GM19438 (cell line): ENCODE measurements at regions not wholly inside any gene's neighbourhood (a gene's known extent, or its start where the extent isn't known, plus 50 kb on each side); places are given as distances from the start of the nearest gene placed in this dataset.

ENCODE experiments used
- ATAC-seq: cut with Tn5 transposase; IDR thresholded peaks from one replicate; pipeline ENCODE4 v1.9.1; 2021; ENCODE audit warnings: low read depth; ENCODE audit not compliant: unreplicated experiment

DNA sequence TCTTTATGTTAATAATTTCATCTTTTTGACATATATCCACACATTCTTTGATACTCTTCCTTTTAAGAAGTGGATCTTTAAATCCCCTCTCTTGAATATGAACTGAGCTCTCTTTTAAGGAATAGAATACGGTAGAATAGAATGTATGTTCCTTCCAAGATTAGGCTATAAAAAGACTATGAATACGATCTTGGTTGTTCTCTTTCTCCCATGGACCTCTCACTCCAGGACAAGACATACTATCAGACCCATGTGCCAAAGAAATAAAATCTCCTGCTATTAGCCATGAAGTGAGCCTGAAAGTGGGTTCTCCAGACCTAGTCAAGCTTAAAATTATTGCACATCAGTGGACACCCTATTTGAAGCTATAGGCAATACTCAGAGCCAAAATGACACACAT, 392.2 kb upstream of the ANO3 start:
- no peak for ATAC-seq

DNA sequence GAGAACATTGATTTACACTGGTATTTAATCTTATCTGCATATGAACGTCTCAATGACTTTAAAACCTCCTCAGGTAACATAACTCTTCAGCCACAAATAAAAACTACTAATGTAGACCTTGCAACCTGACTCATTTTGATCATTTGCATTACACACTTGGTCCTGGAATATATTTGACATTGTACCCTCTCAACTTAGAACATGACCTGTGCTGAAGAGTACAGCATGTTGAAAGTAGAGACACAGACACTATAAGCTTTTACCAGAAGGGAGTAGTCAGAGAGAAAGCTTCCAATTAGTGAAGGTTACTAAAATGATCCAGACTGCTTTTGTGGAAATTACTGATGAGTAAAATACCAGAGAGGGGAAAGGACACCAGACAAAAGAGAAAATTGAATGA, 390.6 kb upstream of the ANO3 start:
- no peak for ATAC-seq

DNA sequence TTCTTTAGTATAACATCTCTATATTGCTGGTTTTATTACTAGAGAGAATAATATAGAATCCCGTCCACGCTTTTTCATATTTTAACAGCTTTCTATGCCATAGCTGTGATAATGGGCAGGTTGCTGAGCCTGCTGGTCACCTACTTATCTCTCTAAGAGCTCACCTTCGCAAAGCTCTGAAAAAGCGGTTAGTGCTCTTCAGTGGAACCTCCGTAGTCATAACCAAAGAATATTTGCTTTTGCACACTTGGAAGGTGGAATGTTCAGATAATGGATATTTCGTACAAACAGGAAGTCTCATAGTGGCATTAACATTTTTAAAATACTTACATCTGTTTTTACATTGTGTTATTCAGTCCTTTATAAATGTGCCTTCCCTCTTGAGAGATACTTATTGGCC, 388.9 kb upstream of the ANO3 start:
- no peak for ATAC-seq

DNA sequence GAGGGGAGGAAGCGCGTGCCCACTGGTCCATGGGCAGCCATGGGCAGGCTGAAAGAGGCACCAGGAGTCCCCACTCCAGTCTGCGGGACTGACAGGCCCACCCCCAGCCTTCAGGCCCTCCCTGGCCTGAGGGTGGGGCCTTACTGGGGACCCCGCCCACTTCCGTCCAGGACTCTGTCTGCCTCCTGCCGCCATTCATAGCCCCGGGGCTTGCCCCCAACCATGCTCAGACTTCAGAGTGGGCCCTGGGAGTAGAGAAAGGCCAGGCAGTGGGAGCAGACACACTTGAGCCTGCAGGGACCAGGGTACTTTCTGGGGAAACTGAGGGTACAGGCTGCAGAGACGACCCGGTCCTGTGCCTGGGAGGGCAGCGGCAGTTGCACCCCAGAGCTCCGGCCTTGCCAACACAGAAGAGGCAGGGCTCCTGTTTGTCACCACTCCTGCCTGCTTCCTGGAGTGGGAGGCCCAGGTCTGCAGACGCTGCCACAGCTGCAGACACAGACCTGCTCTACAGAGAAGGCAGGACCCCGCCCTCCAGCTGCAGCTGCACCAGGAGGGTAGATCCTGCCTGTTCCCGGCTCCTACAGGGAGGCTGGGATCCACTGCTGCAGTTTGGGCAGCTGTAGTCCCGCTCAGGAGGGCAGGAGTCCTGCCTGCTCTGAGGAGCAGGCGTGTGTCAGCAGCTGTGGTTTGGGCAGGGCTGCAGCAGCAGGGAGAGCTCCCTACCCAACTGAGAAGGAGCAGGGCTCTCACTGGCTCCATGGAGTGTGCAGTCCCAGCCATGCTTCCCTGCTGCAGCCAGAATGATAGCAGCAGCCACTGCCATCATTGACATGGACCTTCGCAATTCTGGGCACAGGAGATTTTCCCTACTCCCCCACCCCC, 387.9 kb upstream of the ANO3 start:
- no peak for ATAC-seq

DNA sequence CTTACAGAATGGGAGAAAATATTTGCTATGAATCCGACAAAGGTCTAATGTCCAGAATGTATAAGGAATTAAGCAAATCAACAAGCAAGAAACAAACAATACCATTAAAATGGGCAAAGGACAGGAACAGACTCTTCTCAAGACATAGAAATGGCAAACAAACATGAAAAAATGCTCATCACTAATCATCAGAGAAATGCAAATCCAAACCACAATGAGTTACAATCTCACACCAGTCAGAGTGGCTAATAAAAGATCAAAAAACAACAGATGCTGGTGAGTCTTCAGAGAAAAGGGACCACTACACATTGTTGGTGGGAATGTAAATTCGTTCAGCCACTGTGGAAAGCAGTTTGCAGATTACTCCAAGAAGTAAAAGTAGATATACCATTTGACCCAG, 382.0 kb upstream of the ANO3 start:
- ATAC-seq: no peak

DNA sequence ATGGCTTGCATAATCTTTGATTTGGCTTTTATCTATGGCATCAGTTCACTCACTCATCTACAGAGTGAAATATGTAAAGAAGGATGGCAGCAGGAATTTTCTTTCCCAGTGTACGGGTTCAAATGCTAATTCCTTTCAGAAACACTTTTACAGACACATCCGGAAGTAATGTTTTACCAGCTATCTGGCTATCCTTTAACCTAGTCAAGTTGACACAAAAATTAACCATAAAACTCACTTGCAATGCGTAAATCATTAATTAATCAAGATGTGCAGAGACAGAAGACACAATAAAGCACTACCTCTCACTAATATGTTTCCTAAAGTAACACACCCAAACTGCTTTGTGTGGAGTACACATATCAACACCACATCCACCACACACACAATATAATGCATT, 378.9 kb upstream of the ANO3 start:
- ATAC-seq: no peak

DNA sequence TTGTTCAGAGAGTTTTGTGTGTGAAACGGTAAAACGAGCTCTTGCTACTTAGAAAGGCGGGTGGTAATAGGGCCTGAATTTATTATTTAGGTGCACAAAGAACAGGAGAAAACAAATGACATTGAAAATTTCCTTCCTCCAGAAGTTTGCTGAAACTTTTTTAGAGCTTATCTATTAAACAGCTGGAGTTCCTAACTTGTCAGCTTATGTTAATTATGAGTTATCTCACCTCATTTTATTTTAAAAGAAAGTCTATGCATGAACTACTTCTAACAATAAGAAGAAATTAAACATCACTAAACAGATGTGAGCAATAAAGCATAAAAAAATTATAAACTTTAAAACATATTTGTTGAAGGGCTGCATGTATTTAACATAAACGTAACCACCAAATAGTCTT, 373.9 kb upstream of the ANO3 start:
- no peak for ATAC-seq

DNA sequence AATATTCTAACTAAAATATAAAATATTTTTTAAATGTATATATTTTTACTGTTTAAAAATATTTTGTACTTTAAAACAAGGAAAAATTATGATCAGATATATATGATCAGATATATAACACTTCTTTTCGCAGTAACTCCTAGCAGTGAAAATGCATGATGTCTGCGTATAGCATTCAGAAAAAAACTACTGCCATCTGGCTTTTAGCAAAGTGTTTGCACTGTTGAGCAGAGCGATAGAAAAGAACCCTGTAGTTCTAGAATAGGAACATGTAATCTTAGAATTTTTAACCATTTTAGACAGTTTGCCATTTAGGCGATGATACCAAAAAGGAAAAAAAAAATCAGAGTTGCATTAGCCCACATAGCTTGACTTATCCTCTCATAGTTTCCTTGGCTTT, 370.4 kb upstream of the ANO3 start:
- no peak for ATAC-seq

DNA sequence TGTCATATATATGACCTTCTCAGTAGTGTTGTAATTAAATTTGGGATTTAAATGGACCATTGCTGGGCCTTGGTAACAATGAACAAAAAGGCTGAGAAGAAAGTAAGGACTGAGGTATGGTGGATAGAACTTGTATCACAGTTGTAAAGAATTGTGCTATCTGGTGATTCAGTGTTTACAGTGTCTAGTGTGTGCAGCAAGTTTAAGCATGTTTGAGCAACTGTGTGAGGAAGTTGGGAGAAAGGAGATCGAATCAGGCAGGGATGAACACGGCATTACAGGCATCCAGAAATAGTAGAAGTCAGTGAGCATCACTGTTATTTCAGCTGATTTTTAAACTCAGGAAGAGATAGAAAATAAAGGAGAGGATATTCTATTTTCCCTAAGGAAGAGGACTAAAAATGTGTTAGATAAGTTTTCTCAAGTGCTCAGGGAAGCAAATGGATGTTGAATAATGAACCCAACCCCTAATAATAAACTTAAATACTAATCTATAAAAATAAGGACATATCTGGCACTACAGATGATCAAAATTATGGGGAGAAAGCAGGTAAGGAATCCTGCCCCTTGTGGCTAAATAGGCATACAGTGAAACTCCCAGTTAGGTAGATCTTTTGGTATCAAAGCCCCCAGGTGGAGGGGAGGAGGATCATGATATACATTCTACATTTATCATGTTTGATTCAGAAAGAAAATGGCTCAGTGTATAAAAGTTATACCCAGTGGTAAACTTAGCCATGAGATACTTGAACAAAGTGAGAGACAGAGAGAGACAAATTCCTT, 361.0 kb upstream of the ANO3 start:
- ATAC-seq: no peak

DNA sequence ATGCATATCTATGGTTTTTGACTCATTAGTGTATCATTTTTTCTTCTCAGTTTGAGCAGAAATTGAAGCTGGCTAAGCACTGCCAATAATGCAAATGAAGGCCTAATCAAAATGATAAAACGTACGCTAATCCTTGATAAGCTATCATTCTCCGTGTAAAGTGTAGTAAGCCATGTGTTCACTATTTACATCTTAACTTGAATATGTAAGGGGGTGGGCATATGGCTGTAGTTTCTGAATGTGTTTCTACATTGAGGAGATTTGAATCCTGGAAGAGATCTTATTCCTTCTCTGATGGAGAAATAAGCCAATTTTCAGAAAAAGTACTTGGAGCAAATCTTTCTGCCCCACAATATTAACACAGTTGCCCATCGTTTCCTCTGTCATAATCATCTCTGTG, 351.8 kb upstream of the ANO3 start:
- ATAC-seq: no peak

DNA sequence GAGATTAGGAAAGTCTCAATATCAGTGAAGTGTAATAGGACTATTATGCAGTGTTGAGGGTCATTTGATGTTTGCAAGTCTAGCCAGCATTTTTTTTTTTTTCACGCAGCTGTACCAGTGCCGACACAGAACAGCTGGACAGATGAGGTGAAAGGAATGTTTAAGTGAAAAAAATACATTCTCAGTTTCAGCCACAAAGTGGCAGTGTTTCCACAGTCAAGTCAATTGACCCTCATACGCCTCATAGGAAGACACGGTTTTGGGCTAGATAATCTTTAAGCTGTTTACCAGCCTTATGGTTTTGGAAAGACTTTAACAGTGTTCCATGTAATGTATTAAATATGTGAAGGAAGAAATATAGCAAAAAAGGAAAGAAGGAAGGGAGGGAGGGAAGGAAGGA, 349.9 kb upstream of the ANO3 start:
- ATAC-seq: peak; percentile 91

DNA sequence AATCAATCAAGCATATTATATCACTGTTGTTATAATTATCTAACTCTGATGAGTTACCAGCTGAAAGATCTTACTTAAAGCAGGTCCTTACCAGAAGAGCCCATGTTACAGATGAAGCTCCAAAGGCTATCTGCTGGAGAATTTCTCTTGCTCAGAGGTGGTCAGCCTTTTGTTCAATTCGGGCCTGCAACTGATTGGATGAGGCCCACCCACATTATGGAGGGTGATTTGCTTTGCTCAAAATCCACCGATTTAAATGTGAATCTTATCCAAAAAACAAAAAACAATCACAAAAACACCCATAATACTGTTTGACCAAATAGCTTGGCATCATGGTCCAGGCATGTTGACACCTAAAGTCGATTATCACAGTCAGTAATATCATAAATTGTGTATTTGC, 348.6 kb upstream of the ANO3 start:
- ATAC-seq: no peak

DNA sequence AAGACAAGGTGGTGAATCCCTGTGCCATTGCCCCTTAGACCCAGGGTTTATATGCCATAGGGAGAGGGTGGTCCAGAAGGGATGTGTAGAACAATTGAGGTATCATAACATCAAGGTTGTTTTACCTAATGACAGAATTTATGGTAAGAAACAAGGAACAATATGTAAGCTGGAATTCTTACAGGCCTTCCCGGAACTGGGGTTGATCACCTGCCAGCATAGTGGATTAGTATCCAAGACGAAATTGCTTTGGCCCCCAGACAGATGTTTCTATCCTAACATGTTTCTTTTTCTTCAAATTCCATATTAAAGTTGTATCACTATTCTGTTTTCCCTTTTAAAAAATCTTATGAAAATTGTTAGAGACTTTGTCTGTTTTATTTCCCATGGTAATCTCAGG, 343.8 kb upstream of the ANO3 start:
- no peak for ATAC-seq

DNA sequence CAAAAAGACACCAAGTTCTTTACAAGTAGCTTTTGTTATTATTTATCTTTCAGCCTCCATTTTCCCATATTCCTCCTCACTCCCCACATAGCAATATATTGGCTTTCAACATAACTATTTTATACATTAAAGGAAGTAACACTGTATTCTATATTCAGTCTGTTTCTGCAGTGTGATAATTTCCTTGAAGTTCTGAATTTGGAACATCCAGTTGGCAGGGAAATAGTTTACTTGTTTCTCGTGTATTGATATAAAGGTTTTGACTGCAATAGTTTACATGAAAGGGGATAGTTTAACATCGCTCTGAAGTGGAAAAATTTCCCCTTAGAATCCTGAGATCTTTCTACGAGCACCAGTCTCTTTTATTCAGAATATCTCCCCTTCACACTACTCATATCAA, 341.5 kb upstream of the ANO3 start:
- ATAC-seq: no peak

DNA sequence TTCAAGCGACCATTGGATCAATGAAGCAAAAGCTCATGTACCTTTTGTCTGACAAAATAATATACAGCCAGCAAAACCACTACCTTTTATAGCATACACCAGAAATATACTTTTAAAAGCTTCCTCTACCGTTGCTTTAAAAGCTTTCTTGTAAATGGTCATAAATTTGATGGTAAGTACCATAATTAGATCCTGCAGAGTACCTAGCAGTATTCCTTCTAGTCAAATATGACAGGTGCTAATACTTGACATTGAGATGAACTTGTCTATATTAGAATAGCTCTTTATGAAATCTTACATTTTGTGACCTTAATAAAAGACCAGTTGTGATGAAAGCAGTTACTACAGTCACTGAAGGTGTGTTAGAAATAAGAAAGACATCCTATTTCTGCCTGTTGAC, 340.5 kb upstream of the ANO3 start:
- ATAC-seq: no peak

DNA sequence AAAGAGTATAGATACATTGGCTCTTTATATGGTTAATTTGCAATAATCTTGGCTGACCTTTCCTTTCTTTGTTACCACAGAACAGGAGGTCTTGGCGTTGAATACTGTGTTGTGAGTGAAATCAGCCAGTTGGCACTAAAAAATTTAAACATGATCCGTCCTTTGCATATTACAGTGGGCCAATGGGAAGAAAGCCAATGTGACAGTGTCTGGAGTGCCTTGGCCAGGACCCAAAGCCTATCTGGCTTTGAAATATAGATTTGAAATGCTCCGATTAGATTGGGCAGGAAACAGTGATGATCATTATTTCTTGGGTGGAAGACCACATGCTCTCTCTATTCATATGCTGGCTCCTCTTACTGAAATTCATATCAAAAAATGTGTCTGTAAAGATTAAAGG, 339.6 kb upstream of the ANO3 start:
- no peak for ATAC-seq

DNA sequence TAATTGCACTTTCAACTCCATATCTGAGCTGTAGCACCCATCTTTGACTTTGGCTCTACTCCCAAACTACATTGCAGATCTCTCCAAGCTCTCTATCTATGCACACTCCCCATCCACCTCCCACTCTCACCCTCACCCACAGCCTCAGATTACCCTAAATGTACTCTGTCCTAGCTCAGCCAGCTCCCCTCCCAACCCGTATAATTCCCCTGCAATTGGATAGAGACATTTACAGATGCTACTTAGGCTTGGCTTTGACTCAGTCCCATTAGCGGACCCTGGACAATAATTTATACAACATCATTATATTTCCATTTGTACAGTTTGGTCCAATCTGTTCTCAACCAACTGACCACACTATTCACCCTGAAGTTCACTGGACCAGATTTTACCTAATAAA, 338.9 kb upstream of the ANO3 start:
- ATAC-seq: no peak

DNA sequence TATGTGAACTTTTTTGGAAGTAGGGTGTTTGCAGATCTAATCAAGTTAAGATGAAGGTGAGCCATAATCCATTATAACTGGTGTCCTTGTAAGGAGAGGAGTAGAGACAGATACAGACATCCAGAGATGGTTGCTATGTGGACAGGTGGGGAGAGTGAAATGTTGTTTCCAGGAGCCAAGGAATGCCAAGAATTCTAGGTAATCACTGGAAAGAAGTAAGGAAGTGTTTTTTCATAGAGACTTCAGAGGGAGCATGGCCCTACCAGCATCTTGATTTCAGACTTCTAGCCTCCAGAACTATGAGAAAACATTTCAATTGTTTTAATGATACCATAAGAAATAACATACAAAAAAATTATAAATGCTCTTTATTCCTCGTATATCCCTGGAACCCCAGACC, 320.5 kb upstream of the ANO3 start:
- ATAC-seq: no peak

DNA sequence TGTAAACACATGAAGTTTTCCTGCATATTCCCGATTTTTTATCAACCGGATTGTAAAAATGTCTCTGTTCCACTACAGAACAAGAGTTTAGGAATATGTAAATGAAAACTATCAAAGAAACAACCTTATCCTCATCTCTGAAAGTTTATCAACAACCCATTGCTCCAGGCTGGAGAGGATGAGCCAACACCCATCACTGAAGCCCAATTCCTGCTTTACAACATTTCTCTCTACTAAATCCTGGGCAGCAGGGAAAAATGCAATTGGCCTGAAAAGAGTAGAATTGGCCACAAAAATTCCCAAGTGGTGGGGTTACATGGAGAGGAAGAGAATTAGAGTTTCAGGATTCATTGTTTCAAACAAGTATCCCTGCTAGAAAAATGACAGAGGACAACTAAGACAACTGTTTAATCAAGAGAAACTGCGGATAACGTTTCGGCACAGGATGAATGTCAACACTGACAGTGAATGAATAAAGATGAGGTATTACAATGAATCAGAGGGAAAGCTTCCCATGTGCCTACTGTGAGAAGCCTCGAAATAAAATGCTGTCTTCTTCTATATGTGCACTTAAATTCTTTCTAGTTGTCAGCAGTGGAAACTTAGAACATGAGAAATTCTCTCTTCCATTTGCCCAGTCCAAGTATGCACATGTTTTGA, 317.3 kb upstream of the ANO3 start:
- no peak for ATAC-seq

DNA sequence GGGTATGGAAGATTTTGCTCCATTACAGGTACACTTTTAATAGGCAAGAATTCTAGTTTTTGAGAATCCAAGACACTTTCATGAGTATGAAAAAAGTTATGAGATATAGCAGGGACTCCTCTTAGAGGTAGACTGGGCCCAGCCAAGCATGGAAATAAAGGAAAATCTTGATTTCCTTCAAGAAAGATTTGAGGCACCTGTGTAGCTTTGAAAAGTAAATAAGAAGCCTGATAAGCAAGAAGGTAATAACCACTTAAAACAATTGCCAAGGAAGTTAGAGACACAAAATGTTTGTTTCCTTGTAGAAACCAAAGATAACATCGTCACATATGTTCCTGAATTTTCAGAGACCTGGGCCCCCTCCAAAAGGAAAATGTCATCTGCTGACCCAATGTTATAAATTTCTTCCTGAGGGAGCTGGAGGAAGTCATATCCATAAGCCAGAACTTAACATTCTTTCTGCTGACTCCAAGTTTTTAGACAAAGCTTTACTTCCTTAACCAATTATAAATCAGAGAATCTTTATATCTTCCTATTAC, 314.5 kb upstream of the ANO3 start:
- no peak for ATAC-seq

DNA sequence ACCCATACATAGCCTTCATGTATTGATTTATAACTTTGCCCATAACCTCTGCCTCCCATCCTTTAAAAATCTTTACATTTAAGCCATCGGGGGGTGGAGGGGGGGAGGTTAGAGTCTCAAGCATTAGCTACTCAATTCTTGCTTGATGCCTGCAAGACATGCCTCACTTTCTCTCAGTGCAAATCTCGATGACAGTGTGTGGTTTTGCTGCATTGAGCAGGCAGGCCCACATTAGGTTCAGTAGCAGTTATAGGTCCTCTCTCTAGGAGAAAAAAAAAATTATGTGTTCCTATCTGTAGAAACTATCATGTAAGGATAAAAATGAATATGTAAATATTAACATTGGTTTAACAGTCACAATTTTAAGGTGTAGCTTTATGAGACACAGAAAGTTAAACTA, 314.0 kb upstream of the ANO3 start:
- ATAC-seq: no peak
